H9 (cell line): ENCODE measurements at regions not wholly inside any gene's neighbourhood (a gene's known extent, or its start where the extent isn't known, plus 50 kb on each side); places are given as distances from the start of the nearest gene placed in this dataset.

Experiments
- DNase-seq: peaks from one replicate; pipeline ENCODE4 v3.0.0-alpha.2; 2017
- H2AFZ ChIP-seq: one replicate; pipeline ENCODE4 v1.6.1; 2013; ENCODE audit warnings: mild to moderate bottlenecking, low read length, control low read depth, moderate library complexity
- H2AK5ac ChIP-seq: 2 replicates; pipeline ENCODE4 v1.6.1; 2013; ENCODE audit warnings: low read length, control low read depth, mixed read lengths; ENCODE audit not compliant: insufficient read length
- H2BK120ac ChIP-seq: one replicate; pipeline ENCODE4 v1.6.1; 2013; ENCODE audit warnings: low read depth, mild to moderate bottlenecking, low read length, control low read depth, inconsistent platforms; ENCODE audit not compliant: poor library complexity, severe bottlenecking
- H2BK12ac ChIP-seq: 2 replicates; pipeline ENCODE4 v1.6.1; 2013; ENCODE audit warnings: low read length, control low read depth, mixed read lengths, low read depth; ENCODE audit not compliant: insufficient read length
- H2BK15ac ChIP-seq: 2 replicates; pipeline ENCODE4 v1.6.1; 2013; ENCODE audit warnings: low read depth, low read length, control low read depth
- H2BK20ac ChIP-seq: one replicate; pipeline ENCODE4 v1.6.1; 2013; ENCODE audit warnings: low read depth, mild to moderate bottlenecking, low read length, control low read depth, inconsistent platforms; ENCODE audit not compliant: poor library complexity, severe bottlenecking
- H2BK5ac ChIP-seq: 2 replicates; pipeline ENCODE4 v1.6.1; 2013; ENCODE audit warnings: low read length, control low read depth, mixed read lengths; ENCODE audit not compliant: insufficient read length
- H3K14ac ChIP-seq: 2 replicates; pipeline ENCODE4 v1.6.1; 2013; ENCODE audit warnings: low read length, control low read depth; ENCODE audit not compliant: insufficient read depth
- H3K18ac ChIP-seq: 2 replicates; pipeline ENCODE4 v1.6.1; 2013; ENCODE audit warnings: low read depth, mild to moderate bottlenecking, mixed read lengths, low read length, control low read depth; ENCODE audit not compliant: insufficient read length
- H3K23ac ChIP-seq: 2 replicates; pipeline ENCODE4 v1.6.1; 2013; ENCODE audit warnings: low read length, control low read depth, mixed read lengths, low read depth; ENCODE audit not compliant: insufficient read length
- H3K23me2 ChIP-seq: 2 replicates; pipeline ENCODE4 v1.6.1; 2013; ENCODE audit warnings: low read depth, mild to moderate bottlenecking, mixed read lengths, low read length, control low read depth; ENCODE audit not compliant: insufficient read length, poor library complexity, severe bottlenecking
- H3K27ac ChIP-seq: 2 replicates; pipeline ENCODE4 v1.5.1; 2013; ENCODE audit warnings: low read length, control low read depth, mixed read lengths, low read depth; ENCODE audit not compliant: insufficient read length
- H3K27me3 ChIP-seq: 2 replicates; pipeline ENCODE4 v1.6.1; 2013; ENCODE audit warnings: low read length, control low read depth, inconsistent platforms; ENCODE audit not compliant: insufficient read depth
- H3K4ac ChIP-seq: 2 replicates; pipeline ENCODE4 v1.6.1; 2013; ENCODE audit warnings: low read depth, mild to moderate bottlenecking, control low read depth, inconsistent platforms, low read length, moderate library complexity
- H3K4me1 ChIP-seq: 2 replicates; pipeline ENCODE4 v1.6.1; 2013; ENCODE audit warnings: low read length, control low read depth, inconsistent platforms; ENCODE audit not compliant: insufficient read depth
- H3K4me2 ChIP-seq: 2 replicates; pipeline ENCODE4 v1.6.1; 2013; ENCODE audit warnings: low read length, control low read depth, mixed read lengths; ENCODE audit not compliant: insufficient read length, insufficient read depth
- H3K56ac ChIP-seq: 2 replicates; pipeline ENCODE4 v1.6.1; 2013; ENCODE audit warnings: low read depth, mild to moderate bottlenecking, mixed read lengths, low read length, control low read depth; ENCODE audit not compliant: insufficient read length
- H3K79me1 ChIP-seq: 2 replicates; pipeline ENCODE4 v1.6.1; 2013; ENCODE audit warnings: low read depth, mild to moderate bottlenecking, moderate library complexity, low read length, control low read depth, inconsistent platforms; ENCODE audit not compliant: insufficient read depth, poor library complexity, severe bottlenecking
- H3K79me2 ChIP-seq: 2 replicates; pipeline ENCODE4 v1.6.1; 2013; ENCODE audit warnings: low read length, control low read depth, inconsistent platforms; ENCODE audit not compliant: insufficient read depth
- H3K9ac ChIP-seq: 2 replicates; pipeline ENCODE4 v1.6.1; 2013; ENCODE audit warnings: low read length, control low read depth, mixed read lengths; ENCODE audit not compliant: insufficient read length; ENCODE audit errors: extremely low read depth
- H3K9me3 ChIP-seq: one replicate; pipeline ENCODE4 v1.6.1; 2013; ENCODE audit warnings: low read depth, low read length, inconsistent platforms; ENCODE audit not compliant: control insufficient read depth
- H3T11ph ChIP-seq: one replicate; pipeline ENCODE4 v1.6.1; 2013; ENCODE audit warnings: mild to moderate bottlenecking, low read length, control low read depth, inconsistent platforms
- H4K20me1 ChIP-seq: one replicate; pipeline ENCODE4 v1.6.1; 2013; ENCODE audit not compliant: control insufficient read depth, insufficient read length, insufficient read depth
- H4K5ac ChIP-seq: 2 replicates; pipeline ENCODE4 v1.6.1; 2013; ENCODE audit warnings: low read depth, mild to moderate bottlenecking, mixed read lengths, low read length, control low read depth; ENCODE audit not compliant: insufficient read length
- H4K8ac ChIP-seq: replicated peaks from 2 replicates; pipeline ENCODE4 v1.6.1; 2013; ENCODE audit warnings: low read length, control low read depth, mixed read lengths, low read depth; ENCODE audit not compliant: insufficient read length
- H4K91ac ChIP-seq: 2 replicates; pipeline ENCODE4 v1.6.1; 2013; ENCODE audit warnings: low read depth, mild to moderate bottlenecking, moderate library complexity, mixed read lengths, low read length, control low read depth; ENCODE audit not compliant: insufficient read length
- H3K27ac Mint-ChIP-seq, 3 experiments: 2 replicates in 2 of 3; 3 replicates in 1 of 3; pipeline ENCODE4 v1.8.0; 2020 to 2021; ENCODE audit warnings: mixed read lengths in 3 of 3, mild to moderate bottlenecking in 1 of 3, moderate library complexity in 1 of 3
- H3K27me3 Mint-ChIP-seq: 2 replicates; pipeline ENCODE4 v1.8.0; 2021; ENCODE audit warnings: low read depth, mild to moderate bottlenecking, moderate library complexity, mixed read lengths
- H3K36me3 Mint-ChIP-seq, 3 experiments: 2 replicates in 2 of 3; 3 replicates in 1 of 3; pipeline ENCODE4 v1.8.0; 2020 to 2021; ENCODE audit warnings: low read depth in 3 of 3, mixed read lengths in 3 of 3; ENCODE audit not compliant: insufficient read depth in 1 of 3
- H3K4me1 Mint-ChIP-seq, 2 experiments: 2 replicates each; pipeline ENCODE4 v1.8.0; 2020; ENCODE audit warnings: mixed read lengths in 2 of 2
- H3K4me3 Mint-ChIP-seq, 2 experiments: 2 replicates in 1 of 2; 3 replicates in 1 of 2; pipeline ENCODE4 v1.8.0; 2020 to 2021; ENCODE audit warnings: mild to moderate bottlenecking in 2 of 2, mixed read lengths in 2 of 2, moderate library complexity in 1 of 2
- H3K9me3 Mint-ChIP-seq, 2 experiments: 2 replicates in 1 of 2; 3 replicates in 1 of 2; pipeline ENCODE4 v1.8.0; 2020; ENCODE audit warnings: mild to moderate bottlenecking in 2 of 2, mixed read lengths in 2 of 2, moderate library complexity in 1 of 2
- CTCF ChIP-seq: fragments of 200-600 bp; sonication (generic); conservative IDR thresholded peaks from 3 replicates; pipeline ENCODE4 v1.8.0; 2021; ENCODE audit warnings: antibody characterized with exemption, mild to moderate bottlenecking

GRCh38 chr2:76307495-76307894, 596.8 kb upstream of the GCFC2 start:
- H3K18ac ChIP-seq: no peak overlapping the region
- H3K4me2 ChIP-seq: no peak overlapping the region
- no peaks in the 10 kb centered on the region for H3K79me2 ChIP-seq
- H4K20me1 ChIP-seq: no peaks in the 10 kb centered on the region
- Mint-ChIP-seq H3K27ac (no peak overlapping the region), H3K4me3 (no peak overlapping the region), H3K4me1 (peaks cover 4 to 5% of the 10 kb centered on the region in 2 experiments; a peak in 3 of 4 replicates), H3K9me3 (peaks cover 0 to 2% of the 10 kb centered on the region in 2 experiments; a peak in 1 of 5 replicates), H3K27me3 (no peaks in the 10 kb centered on the region), H3K36me3 (no peaks in the 10 kb centered on the region)
- no peak overlapping the region for H3K9ac ChIP-seq
- H2BK20ac ChIP-seq: no peak overlapping the region
- no peak overlapping the region for H4K5ac ChIP-seq
- no peaks in the 10 kb centered on the region for H3K27me3 ChIP-seq
- H4K91ac ChIP-seq: no peak overlapping the region
- no peak overlapping the region for H4K8ac ChIP-seq
- H3T11ph ChIP-seq: no peak overlapping the region
- H3K23me2 ChIP-seq: no peaks in the 10 kb centered on the region
- no peak for DNase-seq
- H3K27ac ChIP-seq: no peak overlapping the region
- no peak overlapping the region for H3K23ac ChIP-seq
- no peak overlapping the region for H2AFZ ChIP-seq
- H3K79me1 ChIP-seq: no peaks in the 10 kb centered on the region
- no peak overlapping the region for H2BK5ac ChIP-seq
- H3K4ac ChIP-seq: no peak overlapping the region
- no peak overlapping the region for H3K14ac ChIP-seq
- no peaks in the 10 kb centered on the region for H3K4me1 ChIP-seq
- H3K56ac ChIP-seq: no peak overlapping the region
- no peak for TF ChIP-seq CTCF
- no peak overlapping the region for H2BK15ac ChIP-seq
- no peak overlapping the region for H2BK120ac ChIP-seq
- H2BK12ac ChIP-seq: no peak overlapping the region
- H3K9me3 ChIP-seq: no peaks in the 10 kb centered on the region
- no peak overlapping the region for H2AK5ac ChIP-seq
